SJSA1 (cell line): ENCODE measurements at regions not wholly inside any gene's neighbourhood (a gene's known extent, or its start where the extent isn't known, plus 50 kb on each side); places are given as distances from the start of the nearest gene placed in this dataset.

ENCODE experiments used
- DNase-seq, 2 experiments: peaks; one replicate each; pipeline ENCODE4 v3.0.0-alpha.2; 2015 to 2020; ENCODE audit warnings: low spot score in 2 of 2, low read depth in 1 of 2
- H3K27ac ChIP-seq: fragments of 250-450 bp; sonication (Bioruptor Pico); 2 replicates; pipeline ENCODE4 v1.5.1; 2020; ENCODE audit warnings: mild to moderate bottlenecking, moderate library complexity
- H3K27me3 ChIP-seq: fragments of 250-450 bp; sonication (Bioruptor Pico); replicated peaks from 2 replicates; pipeline ENCODE4 v1.5.1; 2020; ENCODE audit warnings: mild to moderate bottlenecking, moderate library complexity
- H3K36me3 ChIP-seq: fragments of 250-450 bp; sonication (Bioruptor Pico); 2 replicates; pipeline ENCODE4 v1.5.1; 2020; ENCODE audit warnings: mild to moderate bottlenecking
- H3K4me1 ChIP-seq: fragments of 250-450 bp; sonication (Bioruptor Pico); replicated peaks from 2 replicates; pipeline ENCODE4 v1.6.1; 2021; ENCODE audit warnings: mild to moderate bottlenecking
- H3K4me3 ChIP-seq: fragments of 250-450 bp; sonication (Bioruptor Pico); 2 replicates; pipeline ENCODE4 v1.5.1; 2020; ENCODE audit warnings: mild to moderate bottlenecking
- H3K9me3 ChIP-seq: fragments of 250-450 bp; sonication (Bioruptor Pico); replicated peaks from 2 replicates; pipeline ENCODE4 v1.5.1; 2020; ENCODE audit warnings: mild to moderate bottlenecking

DNA sequence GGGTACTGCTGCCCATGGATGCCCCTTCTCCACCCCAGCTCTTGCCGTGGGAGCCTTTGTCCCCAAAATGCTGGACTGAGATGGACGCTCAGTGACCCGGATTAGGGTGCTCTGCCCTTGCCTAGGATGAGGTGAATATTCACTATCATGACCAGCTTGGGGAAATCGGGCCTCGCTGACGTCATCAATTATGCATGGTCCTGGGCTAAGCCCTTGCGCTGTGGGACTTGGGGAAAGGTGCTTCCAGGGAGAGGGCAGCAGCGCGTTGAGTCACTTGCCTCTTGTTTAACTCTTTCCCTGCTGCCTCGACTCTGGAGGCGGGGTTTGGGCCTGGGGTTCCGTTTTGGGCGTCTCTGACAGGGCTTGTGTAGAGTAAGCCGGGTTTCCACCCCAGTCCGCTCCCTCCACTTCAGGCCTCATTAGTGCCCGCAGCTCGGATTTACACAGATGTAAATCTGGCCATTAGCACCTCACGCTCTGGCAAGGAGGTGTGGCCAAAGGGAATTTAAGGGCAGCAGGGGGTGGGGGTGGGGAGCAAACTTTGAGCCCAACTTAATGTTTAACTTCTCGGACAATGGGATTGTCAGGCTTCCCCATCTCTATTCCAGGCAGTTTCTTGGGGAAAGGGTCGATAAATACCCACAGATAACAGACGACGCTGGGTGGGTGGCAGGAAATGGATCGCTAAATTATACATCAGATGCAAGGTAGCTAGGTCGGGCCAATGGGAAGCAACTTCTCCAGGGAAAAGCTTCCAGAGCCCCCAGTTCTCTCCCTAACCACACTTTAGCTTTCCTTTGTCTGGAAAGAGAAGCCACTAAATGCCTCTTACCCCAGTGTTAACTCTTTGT lies 51.3 kb upstream of the TCF7L2 start:
- Histone ChIP-seq H3K4me3 (no peak overlapping the region), H3K36me3 (no peaks in the 10 kb centered on the region), H3K9me3 (no peaks in the 10 kb centered on the region), H3K4me1 (no peaks in the 10 kb centered on the region), H3K27ac (no peak overlapping the region), H3K27me3 (no peaks in the 10 kb centered on the region)
- no peak for DNase-seq

DNA sequence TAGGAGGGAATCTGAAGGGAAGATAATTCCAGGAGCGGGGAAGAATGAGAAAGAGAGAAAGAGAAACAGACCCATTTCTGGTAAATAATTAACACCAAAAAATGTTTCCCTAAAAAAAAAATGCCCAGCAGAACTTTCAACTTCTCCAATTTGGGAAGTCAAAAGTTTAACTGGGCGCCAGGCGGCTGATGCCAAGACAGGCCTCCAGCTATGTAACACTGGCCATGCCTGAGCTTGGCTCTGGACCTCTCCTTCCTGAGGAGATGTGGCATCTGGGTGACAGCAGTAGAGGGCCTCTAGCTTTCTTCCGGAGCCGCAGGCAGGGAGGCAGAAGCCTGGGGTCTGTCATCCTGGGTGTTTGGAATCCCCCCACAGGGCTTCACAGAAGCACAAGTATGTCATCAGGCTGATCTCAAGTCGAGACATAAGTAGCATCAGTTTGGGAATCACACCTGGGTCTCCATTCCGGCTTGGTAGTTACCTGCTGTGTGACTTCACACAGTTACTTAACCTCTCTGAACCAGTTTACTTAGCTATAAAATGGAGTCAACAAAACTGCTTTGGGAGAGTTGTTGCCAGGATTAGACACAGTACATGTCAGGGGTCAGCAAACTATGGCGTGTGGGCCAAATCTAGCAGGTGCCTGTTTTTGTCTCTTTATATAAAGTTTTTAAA lies 50.5 kb upstream of the TCF7L2 start:
- Histone ChIP-seq H3K27ac (no peak overlapping the region), H3K9me3 (no peaks in the 10 kb centered on the region), H3K4me3 (no peak overlapping the region), H3K36me3 (no peaks in the 10 kb centered on the region), H3K4me1 (peaks cover 5% of the 10 kb centered on the region; the same call in 1 of the 2 replicates), H3K27me3 (no peaks in the 10 kb centered on the region)
- no peak for DNase-seq
